ENCODE measurements at regions not wholly inside any gene's neighbourhood (a gene's known extent, or its start where the extent isn't known, plus 50 kb on each side); places are given as distances from the start of the nearest gene placed in this dataset.

- DNase-seq, result no peak
- no peaks in the 10 kb centered on the region for H3K9me3 ChIP-seq
- H3K36me3 ChIP-seq, result no peaks in the 10 kb centered on the region
- H3K27ac ChIP-seq, result peak overlapping the region in 2 of 4 donors; percentile 14 to 73
- no peak for TF ChIP-seq POLR2A (IDR thresholded peaks at IDR 0.05)
- TF ChIP-seq, protein P1, sequence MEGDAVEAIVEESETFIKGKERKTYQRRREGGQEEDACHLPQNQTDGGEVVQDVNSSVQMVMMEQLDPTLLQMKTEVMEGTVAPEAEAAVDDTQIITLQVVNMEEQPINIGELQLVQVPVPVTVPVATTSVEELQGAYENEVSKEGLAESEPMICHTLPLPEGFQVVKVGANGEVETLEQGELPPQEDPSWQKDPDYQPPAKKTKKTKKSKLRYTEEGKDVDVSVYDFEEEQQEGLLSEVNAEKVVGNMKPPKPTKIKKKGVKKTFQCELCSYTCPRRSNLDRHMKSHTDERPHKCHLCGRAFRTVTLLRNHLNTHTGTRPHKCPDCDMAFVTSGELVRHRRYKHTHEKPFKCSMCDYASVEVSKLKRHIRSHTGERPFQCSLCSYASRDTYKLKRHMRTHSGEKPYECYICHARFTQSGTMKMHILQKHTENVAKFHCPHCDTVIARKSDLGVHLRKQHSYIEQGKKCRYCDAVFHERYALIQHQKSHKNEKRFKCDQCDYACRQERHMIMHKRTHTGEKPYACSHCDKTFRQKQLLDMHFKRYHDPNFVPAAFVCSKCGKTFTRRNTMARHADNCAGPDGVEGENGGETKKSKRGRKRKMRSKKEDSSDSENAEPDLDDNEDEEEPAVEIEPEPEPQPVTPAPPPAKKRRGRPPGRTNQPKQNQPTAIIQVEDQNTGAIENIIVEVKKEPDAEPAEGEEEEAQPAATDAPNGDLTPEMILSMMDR (IDR thresholded peaks at IDR 0.05), result no peak
- intact Hi-C loops (cut with DNase I), result no loop called here
- H3K4me3 ChIP-seq, result no peak overlapping the region
- no peaks in the 10 kb centered on the region for H3K27me3 ChIP-seq
- 16 to 32% methylated on average over 2 of the region's 2 CpGs for WGBS, 2 donors
- peaks cover 7 to 41% (median 33%) of the 10 kb centered on the region in 3 donors for H3K4me1 ChIP-seq
Observed at GRCh38 chr3:8445861-8446260, 55.8 kb upstream of the LMCD1 start.

- no peaks in the 10 kb centered on the region for H3K36me3 ChIP-seq
- H3K27me3 ChIP-seq, result no peaks in the 10 kb centered on the region
- H3K9me3 ChIP-seq, result no peaks in the 10 kb centered on the region
- H3K4me3 ChIP-seq, result no peak overlapping the region
- intact Hi-C loops (cut with DNase I), result no loop called here
- TF ChIP-seq, protein P1 (IDR thresholded peaks at IDR 0.05), result no peak
- no peak for TF ChIP-seq POLR2A (IDR thresholded peaks at IDR 0.05)
- DNase-seq, result no peak
- H3K4me1 ChIP-seq, result peaks cover 7 to 41% (median 33%) of the 10 kb centered on the region in 3 donors
- 72 to 89% methylated on average over 2 of the region's 2 CpGs for WGBS, 2 donors
- H3K27ac ChIP-seq, result no peak overlapping the region
Observed at GRCh38 chr3:8446845-8447244, 54.8 kb upstream of the LMCD1 start.

DNA sequence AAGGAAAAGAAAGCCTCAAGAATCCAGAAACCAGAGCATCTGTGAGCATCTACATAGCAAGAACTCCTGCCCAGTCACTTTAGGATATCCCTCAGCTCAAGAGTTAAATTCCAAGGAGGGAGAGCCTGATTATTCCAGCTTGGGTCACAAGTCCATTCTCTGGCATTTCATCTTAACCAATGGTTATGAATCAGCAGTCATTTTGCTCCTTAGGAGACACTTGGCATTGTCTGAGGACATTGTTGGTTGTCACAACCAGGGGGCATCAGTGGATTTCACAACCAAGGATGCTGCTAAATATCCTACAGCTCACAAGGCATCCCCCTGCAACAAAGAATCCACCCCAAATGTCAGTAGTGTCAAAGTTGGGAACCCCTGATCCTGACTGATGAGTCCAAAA lies 51.0 kb upstream of the LMCD1 start:
- intact Hi-C loops (cut with DNase I), result no loop called here

GRCh38 chr3:8451696-8452095 lies 49.9 kb upstream of the LMCD1 start:
- H3K36me3 ChIP-seq, result no peaks in the 10 kb centered on the region
- H3K9me3 ChIP-seq, result no peaks in the 10 kb centered on the region
- no peak overlapping the region for H3K27ac ChIP-seq
- TF ChIP-seq, protein P1 (IDR thresholded peaks at IDR 0.05), result no peak
- TF ChIP-seq POLR2A (IDR thresholded peaks at IDR 0.05), result no peak
- H3K4me1 ChIP-seq, result no peaks in the 10 kb centered on the region
- H3K4me3 ChIP-seq, result no peak overlapping the region
- 69 to 77% methylated on average over 4 of the region's 4 CpGs for WGBS, 2 donors
- no peaks in the 10 kb centered on the region for H3K27me3 ChIP-seq
- no peak for DNase-seq
- intact Hi-C loops (cut with DNase I), result no loop called here

More for the DNA sequence above, 51.0 kb upstream of the LMCD1 start:
- TF ChIP-seq, protein P1 (IDR thresholded peaks at IDR 0.05), result no peak
- TF ChIP-seq POLR2A (IDR thresholded peaks at IDR 0.05), result no peak
- H3K27ac ChIP-seq, result no peak overlapping the region
- no peaks in the 10 kb centered on the region for H3K36me3 ChIP-seq
- peaks cover 0 to 5% (median 5%) of the 10 kb centered on the region in 3 donors for H3K4me1 ChIP-seq
- no peak overlapping the region for H3K4me3 ChIP-seq
- no peaks in the 10 kb centered on the region for H3K27me3 ChIP-seq
- no peak for DNase-seq
- H3K9me3 ChIP-seq, result no peaks in the 10 kb centered on the region

Small RNA genes in the stretch of these regions (small RNA-seq; reads per million reads assigned to genes)
- gene RNU4ATAC17P, result 0 reads per million in 4 donors
